Panc1 (cell line): ENCODE measurements at regions not wholly inside any gene's neighbourhood (a gene's known extent, or its start where the extent isn't known, plus 50 kb on each side); places are given as distances from the start of the nearest gene placed in this dataset.

Source experiments
- ATAC-seq: fragments of 200-7000 bp; cut with Tn5 transposase; 2 replicates; pipeline ENCODE4 v1.9.1; 2020; ENCODE audit warnings: mild to moderate bottlenecking, moderate library complexity
- BruUV-seq: library from RNA; stranded (reverse); fragments of 400-500 nt; replicated peaks from 2 replicates; lab custom pipeline; 2021; lab: Mats Ljungman, UMichigan
- CTCF ChIA-PET: fragments of 300-600 bp; sonication (Branson Sonifier 250); formaldehyde crosslinking; loops from one replicate; lab custom pipeline; 2022; ENCODE audit warnings: antibody characterized with exemption; lab: Charles Lee
- POLR2A ChIA-PET: fragments of 300-600 bp; sonication (Branson Sonifier 250); formaldehyde crosslinking; loops from one replicate; lab custom pipeline; 2022; ENCODE audit warnings: antibody characterized with exemption; lab: Charles Lee
- DNase-seq: peaks from one replicate; pipeline ENCODE4 v3.0.0-alpha.2; 2010; ENCODE audit warnings: low read depth, low spot score
- H3K27ac ChIP-seq: 2 replicates; pipeline ENCODE4 v1.5.1; 2011; ENCODE audit warnings: mild to moderate bottlenecking, low read length, inconsistent platforms
- H3K27me3 ChIP-seq: fragments of 200-500 bp; sonication (Bioruptor generic); 2 replicates; pipeline ENCODE4 v1.6.0; 2014; ENCODE audit warnings: low read length, inconsistent platforms; ENCODE audit not compliant: control insufficient read depth, insufficient read depth
- H3K36me3 ChIP-seq: fragments of 200-500 bp; sonication (Bioruptor generic); 2 replicates; pipeline ENCODE4 v1.5.1; 2014; ENCODE audit warnings: inconsistent platforms, mild to moderate bottlenecking, low read length, moderate library complexity; ENCODE audit not compliant: control insufficient read depth, insufficient read depth
- H3K4me1 ChIP-seq: 2 replicates; pipeline ENCODE4 v1.5.1; 2011; ENCODE audit warnings: inconsistent platforms, mild to moderate bottlenecking, low read length, moderate library complexity; ENCODE audit not compliant: control insufficient read depth, insufficient read depth
- H3K4me3 ChIP-seq, 2 experiments: 2 replicates each; pipeline ENCODE4 v1.5.1; 2011 to 2012; ENCODE audit warnings: low read depth in 2 of 2, low read length in 2 of 2, mild to moderate bottlenecking in 2 of 2, inconsistent platforms in 1 of 2, moderate library complexity in 1 of 2
- H3K9me3 ChIP-seq: fragments of 200-500 bp; sonication (Bioruptor generic); 2 replicates; pipeline ENCODE4 v1.5.1; 2014; ENCODE audit warnings: low read depth, mild to moderate bottlenecking, inconsistent platforms, low read length, moderate library complexity; ENCODE audit not compliant: control insufficient read depth, insufficient read depth
- REST ChIP-seq, 2 experiments: IDR thresholded peaks; 2 replicates each; pipeline ENCODE4 v1.6.1; 2011 to 2012; ENCODE audit warnings: low read depth in 2 of 2, control low read depth in 1 of 2, low read length in 1 of 2, mild to moderate bottlenecking in 1 of 2, moderate library complexity in 1 of 2; ENCODE audit not compliant: insufficient read depth in 1 of 2
- in situ Hi-C: cut with HindIII; loops from 2 replicates; pipeline ENCODE4 v1.10.0; 2016; ENCODE audit warnings: low sequenced_read_pairs, low pct_unique_long_range_greater_than_20kb
- intact Hi-C: fragments of 100-400 bp; cut with micrococcal nuclease; formaldehyde crosslinking; loops from one replicate; pipeline ENCODE4 v1.10.0; 2022; ENCODE audit not compliant: unreplicated experiment

GRCh38 chr1:36532810-36533401, 50.2 kb upstream of the CSF3R start:
- no TSS peak for BruUV-seq
- no peaks in the 10 kb centered on the region for H3K36me3 ChIP-seq
- CTCF ChIA-PET: no interaction called here
- H3K27ac ChIP-seq: no peak overlapping the region
- H3K9me3 ChIP-seq: no peaks in the 10 kb centered on the region
- H3K4me1 ChIP-seq: no peaks in the 10 kb centered on the region
- no peak for ATAC-seq
- peaks cover 4% of the 10 kb centered on the region for H3K27me3 ChIP-seq
- intact Hi-C loops (no loop called here), in situ Hi-C loops (no loop called here)
- DNase-seq: no peak
- POLR2A ChIA-PET: no interaction called here
- no peak for TF ChIP-seq REST (IDR thresholded peaks at IDR 0.05; ENCODE audit: insufficient read depth in 1 of 2, low read depth in 2 of 2, low read length in 1 of 2)
- H3K4me3 ChIP-seq: no peak overlapping the region
